ENCODE measurements at regions not wholly inside any gene's neighbourhood (a gene's known extent, or its start where the extent isn't known, plus 50 kb on each side); places are given as distances from the start of the nearest gene placed in this dataset.

DNA sequence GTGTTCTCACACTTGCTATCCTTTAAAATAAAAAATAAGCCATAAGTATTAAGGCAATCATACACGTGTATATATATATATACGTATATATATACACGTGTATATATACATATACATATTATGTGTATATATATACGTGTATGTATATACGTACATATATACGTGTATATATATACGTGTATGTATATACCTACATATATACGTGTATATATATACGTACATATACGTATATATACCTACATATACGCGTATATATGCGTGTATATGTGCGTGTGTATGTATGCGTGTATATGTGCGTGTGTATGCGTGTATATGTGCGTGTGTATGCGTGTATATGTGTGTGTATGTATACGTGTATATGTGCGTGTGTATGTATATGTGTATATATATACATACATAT lies 477.3 kb upstream of the ARRDC4 start:
- no peak for DNase-seq
- Mint-ChIP-seq H3K27ac (no peak overlapping the region), H3K4me3 (no peak overlapping the region), H3K4me1 (no peaks in the 10 kb centered on the region), H3K27me3 (ENCODE audit: low read depth in 3 of 3) (peaks cover 0 to 3% (median 0%) of the 10 kb centered on the region in 3 donors), H3K9me3 (peaks cover 0 to 16% (median 4%) of the 10 kb centered on the region in 6 donors), H3K36me3 (no peaks in the 10 kb centered on the region)

DNA sequence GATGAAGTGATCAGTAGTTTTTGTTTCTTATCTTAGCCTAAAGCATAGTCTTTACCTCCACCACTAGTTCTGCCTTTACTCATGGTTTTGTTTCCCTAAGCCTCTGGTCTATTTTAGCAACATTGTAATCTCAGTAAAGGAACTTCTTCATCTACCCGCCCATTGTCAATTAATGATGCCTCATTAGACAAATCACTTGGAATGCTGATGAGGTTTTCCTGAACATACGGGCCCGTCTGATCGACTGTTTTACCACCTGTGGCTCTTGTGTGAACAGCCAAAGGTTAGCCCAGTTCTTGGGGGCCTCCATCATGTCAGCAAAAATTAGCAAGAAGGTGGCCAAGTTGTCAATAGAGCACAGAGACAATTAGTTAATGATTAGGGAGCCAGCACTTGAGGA lies 470.1 kb upstream of the ARRDC4 start:
- no peak for DNase-seq
- Mint-ChIP-seq H3K4me3 (no peak overlapping the region), H3K27ac (no peak overlapping the region), H3K9me3 (peaks cover 0 to 10% (median 2%) of the 10 kb centered on the region in 6 donors), H3K27me3 (ENCODE audit: low read depth in 3 of 3) (peaks cover 0 to 3% (median 2%) of the 10 kb centered on the region in 3 donors), H3K36me3 (no peaks in the 10 kb centered on the region), H3K4me1 (no peaks in the 10 kb centered on the region)

DNA sequence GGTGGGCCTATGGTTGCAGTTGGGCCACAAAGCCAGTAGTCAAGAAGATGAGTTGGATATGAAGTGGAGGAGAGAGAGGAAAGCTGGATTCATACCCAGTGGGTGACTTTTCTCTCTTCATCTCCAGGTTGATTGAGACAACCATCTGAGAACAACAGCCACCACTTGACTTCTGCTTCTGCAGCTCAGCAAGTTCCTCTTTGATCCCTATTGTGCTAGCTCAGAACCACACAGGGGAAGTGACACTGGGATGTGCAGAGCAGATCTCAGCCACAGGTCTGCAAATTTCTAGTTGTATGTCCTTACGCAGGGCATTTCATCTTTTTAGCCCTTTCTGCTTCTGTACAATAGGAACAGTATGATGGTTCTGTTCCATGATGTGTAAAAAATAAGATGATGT lies 459.2 kb upstream of the ARRDC4 start:
- Mint-ChIP-seq H3K9me3 (peaks cover 0 to 28% (median 3%) of the 10 kb centered on the region in 6 donors), H3K4me1 (no peaks in the 10 kb centered on the region), H3K27me3 (ENCODE audit: low read depth in 3 of 3) (peaks cover 0 to 1% (median 0%) of the 10 kb centered on the region in 3 donors), H3K4me3 (no peak overlapping the region), H3K27ac (no peak overlapping the region), H3K36me3 (no peaks in the 10 kb centered on the region)
- no peak for DNase-seq

DNA sequence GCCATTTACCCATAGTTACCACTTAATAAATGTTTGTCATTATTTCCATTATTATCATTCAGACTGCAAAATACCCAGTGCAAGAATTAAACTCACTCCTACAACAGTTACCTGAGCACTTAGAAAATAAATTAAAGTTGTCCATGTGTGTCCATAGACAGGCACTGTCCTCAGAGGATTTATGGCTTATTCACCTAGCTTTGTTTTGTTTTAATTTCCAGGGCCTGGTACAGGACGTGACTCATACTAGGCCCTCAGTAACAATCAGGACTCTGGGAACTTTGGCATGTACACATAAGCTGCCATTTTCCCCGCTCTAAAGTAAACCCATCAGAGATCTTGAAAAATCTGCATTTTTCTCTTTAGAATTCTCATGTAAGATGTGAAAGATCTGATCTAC lies 458.5 kb upstream of the ARRDC4 start:
- Mint-ChIP-seq H3K9me3 (peaks cover 0 to 21% (median 6%) of the 10 kb centered on the region in 6 donors), H3K4me1 (no peaks in the 10 kb centered on the region), H3K27me3 (ENCODE audit: low read depth in 3 of 3) (no peaks in the 10 kb centered on the region)

DNA sequence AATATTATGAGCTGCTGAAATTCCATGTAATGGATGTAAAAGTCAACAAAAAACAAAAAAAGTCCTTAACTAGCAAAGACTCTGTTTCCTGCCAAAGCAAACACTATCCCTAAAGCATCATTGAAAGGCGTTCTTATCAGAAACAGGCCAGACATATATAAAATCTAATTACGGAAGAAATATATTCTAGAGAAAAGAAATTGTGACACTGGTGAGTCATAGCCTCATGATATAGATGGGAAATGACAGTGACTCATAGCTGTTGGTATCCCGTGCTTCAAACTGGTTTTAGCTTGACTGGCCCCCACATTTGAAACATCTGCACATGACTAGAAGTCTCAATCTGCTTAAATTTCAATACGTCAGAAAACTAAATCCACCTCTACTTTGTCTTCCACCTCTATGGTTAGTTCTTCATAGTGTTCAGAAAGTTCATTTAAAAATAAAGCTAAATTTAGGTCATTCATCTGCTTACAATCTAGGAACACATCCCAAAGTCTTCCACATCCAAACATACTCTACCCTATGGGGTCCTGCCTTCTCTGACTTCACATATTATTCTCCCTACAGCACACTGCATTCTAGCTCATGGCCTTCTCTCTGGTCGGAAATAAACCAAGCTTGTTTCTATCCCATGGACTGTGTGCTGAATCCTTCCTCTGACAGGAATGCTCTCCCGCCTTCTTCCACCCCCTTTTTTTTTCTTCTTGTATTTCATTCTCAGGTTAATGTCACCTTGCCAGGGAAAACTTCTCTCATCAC lies 456.3 kb upstream of the ARRDC4 start:
- Mint-ChIP-seq H3K27me3 (ENCODE audit: low read depth in 3 of 3) (no peaks in the 10 kb centered on the region), H3K4me1 (no peaks in the 10 kb centered on the region), H3K4me3 (no peak overlapping the region), H3K27ac (no peak overlapping the region), H3K36me3 (no peaks in the 10 kb centered on the region), H3K9me3 (peaks cover 0 to 21% (median 6%) of the 10 kb centered on the region in 6 donors)
- no peak for DNase-seq

More for the DNA sequence above, 458.5 kb upstream of the ARRDC4 start:
- DNase-seq, result no peak
- Mint-ChIP-seq H3K36me3 (no peaks in the 10 kb centered on the region), H3K4me3 (no peak overlapping the region), H3K27ac (no peak overlapping the region)

DNA sequence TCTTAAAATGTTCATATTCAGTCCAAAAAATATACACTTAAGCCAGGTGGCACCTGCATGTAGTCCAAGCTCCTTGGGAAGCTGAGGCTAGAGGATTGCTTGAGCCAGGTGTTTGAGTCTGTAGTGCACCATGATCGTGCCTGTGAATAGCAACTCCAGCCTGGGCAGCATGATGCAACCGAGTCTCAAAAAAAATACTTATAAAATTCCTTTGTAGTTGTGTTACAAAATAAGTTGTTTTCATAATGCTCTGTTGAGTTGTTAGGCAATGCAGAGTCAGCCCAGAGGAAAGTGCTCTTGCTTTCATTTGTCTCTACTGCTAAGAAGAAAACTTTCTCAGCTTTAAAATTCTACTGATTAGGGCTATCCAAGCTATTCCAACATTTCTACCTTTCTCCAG lies 442.8 kb upstream of the ARRDC4 start:
- Mint-ChIP-seq H3K36me3 (no peaks in the 10 kb centered on the region), H3K4me1 (no peaks in the 10 kb centered on the region), H3K9me3 (peaks cover 0 to 14% (median 0%) of the 10 kb centered on the region in 6 donors)

DNA sequence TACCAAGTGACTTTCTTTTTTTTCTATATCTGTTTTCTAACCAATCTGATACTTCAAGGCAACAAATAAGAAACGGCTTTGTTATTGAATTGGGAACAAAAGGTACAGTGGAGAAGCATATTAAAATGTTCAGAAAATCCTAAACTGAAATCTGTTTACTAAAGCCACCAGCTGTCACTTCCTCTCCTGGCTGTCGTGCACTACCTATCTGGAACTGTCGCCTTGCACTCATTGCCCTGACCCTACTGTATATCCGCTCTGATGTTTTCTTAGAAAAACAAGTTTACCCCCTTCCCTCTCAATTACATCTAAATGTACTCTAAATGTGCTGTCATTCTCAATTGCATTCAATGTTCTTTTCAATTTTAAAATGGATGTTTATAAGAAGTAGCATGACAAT lies 439.8 kb upstream of the ARRDC4 start:
- no peaks in the 10 kb centered on the region for H3K36me3 Mint-ChIP-seq
- H3K9me3 Mint-ChIP-seq, result peaks cover 0 to 9% (median 0%) of the 10 kb centered on the region in 6 donors
- H3K4me1 Mint-ChIP-seq, result no peaks in the 10 kb centered on the region
- peaks cover 0 to 2% (median 2%) of the 10 kb centered on the region in 3 donors for H3K27me3 Mint-ChIP-seq (ENCODE audit: low read depth in 3 of 3)
- no peak for DNase-seq
- no peak overlapping the region for H3K27ac Mint-ChIP-seq
- peak overlapping the region in 1 of 5 donors; percentile 20 for H3K4me3 Mint-ChIP-seq

More for the DNA sequence above, 442.8 kb upstream of the ARRDC4 start:
- DNase-seq, result no peak
- peaks cover 0 to 2% (median 0%) of the 10 kb centered on the region in 3 donors for H3K27me3 Mint-ChIP-seq (ENCODE audit: low read depth in 3 of 3)
- no peak overlapping the region for H3K27ac Mint-ChIP-seq
- H3K4me3 Mint-ChIP-seq, result no peak overlapping the region

DNA sequence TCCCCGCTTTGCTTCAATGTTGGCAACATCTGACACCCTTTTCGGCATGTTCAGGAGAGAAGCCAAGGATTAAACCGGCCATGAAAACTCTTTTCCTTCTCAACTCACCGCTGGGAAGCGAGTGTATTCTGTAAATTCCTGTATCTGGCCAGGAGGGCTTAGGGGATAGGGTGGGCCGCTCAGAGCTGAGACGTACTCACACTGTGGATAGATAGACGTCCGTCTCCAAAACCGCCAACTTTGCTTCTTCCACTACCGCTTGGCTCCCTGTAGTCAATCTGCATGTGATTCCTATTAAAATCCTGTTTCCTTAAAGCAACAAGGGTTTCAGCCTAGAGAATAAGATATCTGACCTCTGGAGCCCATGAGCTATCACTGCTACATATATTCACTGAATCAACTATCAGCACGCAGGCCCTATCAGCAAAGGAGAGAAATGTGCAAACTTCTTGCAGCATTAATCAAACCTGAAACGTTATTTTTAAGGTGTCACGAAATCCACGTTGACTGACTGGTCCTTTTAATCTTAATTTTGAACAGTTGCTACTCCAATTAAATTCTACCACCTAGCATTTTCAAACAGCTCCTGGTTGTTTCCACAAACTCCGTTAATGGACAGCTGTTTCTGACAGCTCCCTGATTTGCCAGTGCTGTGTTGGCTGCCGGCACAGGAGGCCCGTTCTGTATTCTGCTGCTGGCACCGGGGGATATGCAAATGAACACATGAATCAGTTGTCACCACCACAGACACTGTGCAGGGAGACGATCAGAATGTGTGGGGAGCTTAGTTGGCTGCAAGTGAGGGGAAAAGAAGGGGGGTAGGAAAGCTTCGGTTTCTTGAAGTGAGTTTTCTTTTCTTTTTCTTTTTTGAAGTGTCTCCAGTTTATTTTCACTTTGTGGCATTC lies 438.9 kb upstream of the ARRDC4 start:
- no peak overlapping the region for H3K27ac Mint-ChIP-seq
- H3K36me3 Mint-ChIP-seq, result no peaks in the 10 kb centered on the region
- H3K27me3 Mint-ChIP-seq (ENCODE audit: low read depth in 3 of 3), result peaks cover 0 to 2% (median 2%) of the 10 kb centered on the region in 3 donors
- no peak overlapping the region for H3K4me3 Mint-ChIP-seq
- no peaks in the 10 kb centered on the region for H3K4me1 Mint-ChIP-seq
- peaks cover 0 to 9% (median 0%) of the 10 kb centered on the region in 6 donors for H3K9me3 Mint-ChIP-seq
- DNase-seq, result no peak

DNA sequence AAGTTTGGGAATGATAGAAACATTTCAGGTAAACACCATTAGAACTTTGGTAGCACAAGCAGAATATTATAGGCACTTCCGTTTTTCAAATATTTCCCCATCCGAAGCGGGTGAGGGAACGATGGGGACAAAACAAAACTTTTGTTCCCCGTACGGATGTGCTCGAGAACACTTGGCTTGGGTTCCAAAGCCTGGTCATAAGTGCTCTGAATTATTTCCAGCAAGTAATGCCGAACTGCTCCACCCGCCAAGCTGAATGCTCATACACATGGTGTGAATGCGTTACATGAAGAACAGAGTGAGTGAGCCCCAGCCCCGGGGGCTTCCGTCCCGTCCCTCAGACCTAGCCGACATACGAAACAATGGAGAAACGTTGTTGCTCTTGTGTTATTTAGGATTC lies 438.2 kb upstream of the ARRDC4 start:
- no peak for DNase-seq
- Mint-ChIP-seq H3K4me3 (no peak overlapping the region), H3K27ac (no peak overlapping the region), H3K27me3 (ENCODE audit: low read depth in 3 of 3) (peaks cover 2% of the 10 kb centered on the region in 3 donors), H3K36me3 (no peaks in the 10 kb centered on the region), H3K4me1 (no peaks in the 10 kb centered on the region), H3K9me3 (peaks cover 0 to 9% (median 0%) of the 10 kb centered on the region in 6 donors)

DNA sequence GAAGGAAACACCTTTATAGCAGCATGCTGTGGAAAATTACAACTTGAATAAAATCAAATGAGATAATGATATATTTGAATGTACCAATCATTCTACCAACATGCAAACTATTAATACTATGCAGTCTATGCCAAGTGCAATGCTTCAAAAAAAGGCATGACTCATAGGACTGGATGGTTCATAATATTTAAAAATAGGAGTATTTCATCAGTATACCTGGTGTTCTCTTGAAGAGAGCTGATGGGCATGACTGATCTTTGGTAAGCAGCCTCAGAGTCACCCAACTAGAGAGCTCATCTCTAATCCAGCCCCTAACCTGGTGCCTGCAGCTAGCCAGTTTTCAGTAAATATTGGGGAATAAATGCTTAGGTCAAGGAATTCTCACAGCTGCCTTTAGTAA lies 434.7 kb upstream of the ARRDC4 start:
- Mint-ChIP-seq H3K4me3 (no peak overlapping the region), H3K27me3 (ENCODE audit: low read depth in 3 of 3) (peaks cover 0 to 2% (median 2%) of the 10 kb centered on the region in 3 donors), H3K36me3 (no peaks in the 10 kb centered on the region), H3K4me1 (no peaks in the 10 kb centered on the region), H3K27ac (no peak overlapping the region), H3K9me3 (peaks cover 0 to 13% (median under 1%) of the 10 kb centered on the region in 6 donors)
- DNase-seq, result no peak

DNA sequence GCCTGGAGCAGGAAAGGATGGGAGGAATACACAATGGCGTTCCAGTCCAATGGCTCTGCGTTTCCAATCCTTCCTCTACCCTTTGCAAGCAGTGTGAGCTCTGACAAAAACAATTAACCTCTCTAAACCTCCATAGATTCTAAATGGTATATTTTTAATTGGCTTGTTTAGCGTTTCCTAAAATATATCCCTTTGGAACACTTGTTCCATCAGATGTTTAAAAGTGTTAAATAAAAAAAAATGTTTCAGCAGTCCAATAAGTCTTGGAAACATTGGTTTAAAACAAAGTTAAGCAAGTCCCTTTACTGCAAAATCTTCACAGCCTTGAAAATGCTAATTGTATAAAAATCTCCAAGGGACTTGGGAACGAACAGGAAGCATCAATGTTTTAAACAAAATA lies 432.3 kb upstream of the ARRDC4 start:
- Mint-ChIP-seq H3K27me3 (ENCODE audit: low read depth in 3 of 3) (peaks cover 0 to 4% (median 2%) of the 10 kb centered on the region in 3 donors), H3K4me3 (no peak overlapping the region), H3K4me1 (no peaks in the 10 kb centered on the region), H3K36me3 (no peaks in the 10 kb centered on the region), H3K27ac (no peak overlapping the region), H3K9me3 (peaks cover 0 to 7% (median 1%) of the 10 kb centered on the region in 6 donors)
- DNase-seq, result no peak

DNA sequence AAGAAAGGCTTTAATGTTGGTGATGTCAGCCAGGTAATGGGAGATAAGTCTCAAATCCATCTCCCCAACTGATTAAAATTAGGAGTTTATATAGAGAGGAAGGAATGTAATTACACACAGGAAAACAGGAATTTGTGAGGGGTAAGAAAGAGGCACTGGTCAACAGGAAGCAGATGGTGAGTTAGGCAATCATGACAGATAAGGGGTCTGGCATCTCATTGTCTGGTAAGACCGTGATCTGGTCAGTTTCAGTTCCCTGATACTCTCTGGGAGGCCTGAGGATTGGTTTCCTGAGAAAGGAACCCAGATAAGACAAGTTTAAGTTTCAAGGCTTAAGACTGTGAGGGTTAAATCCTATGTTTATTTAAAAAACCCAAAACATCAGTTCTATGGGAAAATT lies 414.7 kb upstream of the ARRDC4 start:
- no peaks in the 10 kb centered on the region for H3K36me3 Mint-ChIP-seq
- H3K9me3 Mint-ChIP-seq, result peaks cover 5 to 27% (median 10%) of the 10 kb centered on the region in 6 donors
- H3K27ac Mint-ChIP-seq, result no peak overlapping the region
- H3K27me3 Mint-ChIP-seq (ENCODE audit: low read depth in 3 of 3), result peaks cover 0 to 2% (median 0%) of the 10 kb centered on the region in 3 donors
- no peaks in the 10 kb centered on the region for H3K4me1 Mint-ChIP-seq
- DNase-seq, result no peak
- no peak overlapping the region for H3K4me3 Mint-ChIP-seq

DNA sequence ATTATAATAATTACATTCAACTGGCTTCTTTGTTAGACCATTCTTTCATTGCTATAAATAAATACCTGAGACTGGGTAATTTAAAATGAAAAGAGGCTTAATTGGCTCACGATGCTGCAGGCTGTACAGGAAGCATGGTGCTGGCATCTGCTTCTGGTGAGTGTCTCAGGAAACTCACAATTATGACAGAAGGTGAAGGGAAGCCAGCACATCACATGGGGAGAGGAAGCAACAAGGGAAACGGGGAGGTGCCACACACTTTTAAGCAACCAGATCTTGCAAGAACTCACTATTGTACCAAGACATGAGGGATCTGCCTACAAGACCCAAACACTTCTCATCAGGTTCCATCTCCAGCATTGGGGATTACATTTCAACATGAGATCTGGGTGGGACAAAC lies 413.1 kb upstream of the ARRDC4 start:
- no peaks in the 10 kb centered on the region for H3K36me3 Mint-ChIP-seq
- H3K4me1 Mint-ChIP-seq, result no peaks in the 10 kb centered on the region
- H3K27ac Mint-ChIP-seq, result no peak overlapping the region
- peaks cover 8 to 31% (median 11%) of the 10 kb centered on the region in 6 donors for H3K9me3 Mint-ChIP-seq
- H3K27me3 Mint-ChIP-seq (ENCODE audit: low read depth in 3 of 3), result peaks cover 0 to 2% (median 0%) of the 10 kb centered on the region in 3 donors
- DNase-seq, result no peak
- no peak overlapping the region for H3K4me3 Mint-ChIP-seq

DNA sequence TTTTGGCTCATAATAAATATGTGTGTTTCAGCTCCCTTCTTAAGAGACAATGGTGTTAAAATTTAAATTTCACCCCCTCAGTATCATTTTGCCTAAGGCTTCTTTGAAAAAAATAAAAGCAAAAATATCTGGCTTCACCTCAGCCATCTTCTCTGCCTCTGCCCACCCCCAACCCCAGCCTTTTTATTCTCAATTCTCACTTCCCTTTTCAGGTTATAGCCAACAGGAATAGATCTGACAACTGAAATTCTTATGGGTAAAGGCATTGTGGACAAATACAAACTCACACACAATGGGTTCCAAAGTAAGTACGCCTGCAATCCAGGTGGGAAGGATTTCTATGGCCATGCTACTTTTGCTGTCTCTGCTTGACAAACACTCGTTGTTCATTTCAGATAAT lies 399.0 kb upstream of the ARRDC4 start:
- H3K27me3 Mint-ChIP-seq (ENCODE audit: low read depth in 3 of 3), result peaks cover 0 to 2% (median 1%) of the 10 kb centered on the region in 3 donors
- H3K36me3 Mint-ChIP-seq, result peaks cover 0 to 3% (median 0%) of the 10 kb centered on the region in 3 donors
- peaks cover 2 to 27% (median 9%) of the 10 kb centered on the region in 6 donors for H3K9me3 Mint-ChIP-seq
- no peaks in the 10 kb centered on the region for H3K4me1 Mint-ChIP-seq
- no peak overlapping the region for H3K4me3 Mint-ChIP-seq
- H3K27ac Mint-ChIP-seq, result no peak overlapping the region
- DNase-seq, result no peak

Data from immature natural killer cell (primary cell).